NCI-H748 (cell line): ENCODE measurements at regions not wholly inside any gene's neighbourhood (a gene's known extent, or its start where the extent isn't known, plus 50 kb on each side); places are given as distances from the start of the nearest gene placed in this dataset.
A peak's percentile ranks its signal among the peaks of the same experiment; 100 is the strongest.
"Not testable (repeated sequence)": the region's sequence is repeated elsewhere in the genome, so short reads cannot be mapped to it uniquely, and the experiment has no call there.

Experiments used
- DNase-seq: peaks from one replicate; lab custom pipeline; 2025; ENCODE audit not compliant: unreplicated experiment; lab: John Stamatoyannopoulos, UW

- DNase-seq = no peak
These were observed 333.7 kb upstream of the KLF3 start for GRCh38 chr4:38330321-38330720.

GRCh38 chr4:38330936-38331335 lies 333.1 kb upstream of the KLF3 start:
- no peak for DNase-seq

- no peak for DNase-seq
These were observed 331.3 kb upstream of the KLF3 start for GRCh38 chr4:38332699-38333098.

- no peak for DNase-seq
These were observed 330.8 kb upstream of the KLF3 start for GRCh38 chr4:38333219-38333618.

GRCh38 chr4:38334791-38335190 lies 329.2 kb upstream of the KLF3 start:
- DNase-seq = no peak

- not testable (repeated sequence) for DNase-seq
These were observed 325.1 kb upstream of the KLF3 start for GRCh38 chr4:38338939-38339338.

- DNase-seq = no peak
These were observed 320.4 kb upstream of the KLF3 start for GRCh38 chr4:38343608-38344007.

- no peak for DNase-seq
These were observed 319.1 kb upstream of the KLF3 start for GRCh38 chr4:38344929-38345328.

- no peak for DNase-seq
These were observed 316.7 kb upstream of the KLF3 start for GRCh38 chr4:38347251-38347650.

GRCh38 chr4:38354421-38354820 lies 309.6 kb upstream of the KLF3 start:
- DNase-seq = no peak

- DNase-seq = no peak
These were observed 309.1 kb upstream of the KLF3 start for GRCh38 chr4:38354872-38355271.

GRCh38 chr4:38356686-38357085 lies 307.3 kb upstream of the KLF3 start:
- no peak for DNase-seq

GRCh38 chr4:38357546-38357945 lies 306.5 kb upstream of the KLF3 start:
- no peak for DNase-seq

- DNase-seq = no peak
These were observed 304.9 kb upstream of the KLF3 start for GRCh38 chr4:38359113-38359512.

- DNase-seq = no peak
These were observed 303.8 kb upstream of the KLF3 start for GRCh38 chr4:38360201-38360600.

GRCh38 chr4:38364383-38364963 lies 299.5 kb upstream of the KLF3 start:
- DNase-seq = no peak

GRCh38 chr4:38365261-38365660 lies 298.7 kb upstream of the KLF3 start:
- no peak for DNase-seq

- DNase-seq = peak; percentile 80
These were observed 298.2 kb upstream of the KLF3 start for GRCh38 chr4:38365748-38366310.

GRCh38 chr4:38366456-38366855 lies 297.5 kb upstream of the KLF3 start:
- DNase-seq = no peak

GRCh38 chr4:38366997-38367396 lies 297.0 kb upstream of the KLF3 start:
- DNase-seq = no peak

GRCh38 chr4:38367642-38368174 lies 296.3 kb upstream of the KLF3 start:
- DNase-seq = no peak

GRCh38 chr4:38368613-38369012 lies 295.4 kb upstream of the KLF3 start:
- DNase-seq = no peak

- DNase-seq = no peak
These were observed 292.6 kb upstream of the KLF3 start for GRCh38 chr4:38371391-38371851.
